ENCODE measurements at regions not wholly inside any gene's neighbourhood (a gene's known extent, or its start where the extent isn't known, plus 50 kb on each side); places are given as distances from the start of the nearest gene placed in this dataset.
A peak's percentile ranks its signal among the peaks of the same experiment; 100 is the strongest.

DNA sequence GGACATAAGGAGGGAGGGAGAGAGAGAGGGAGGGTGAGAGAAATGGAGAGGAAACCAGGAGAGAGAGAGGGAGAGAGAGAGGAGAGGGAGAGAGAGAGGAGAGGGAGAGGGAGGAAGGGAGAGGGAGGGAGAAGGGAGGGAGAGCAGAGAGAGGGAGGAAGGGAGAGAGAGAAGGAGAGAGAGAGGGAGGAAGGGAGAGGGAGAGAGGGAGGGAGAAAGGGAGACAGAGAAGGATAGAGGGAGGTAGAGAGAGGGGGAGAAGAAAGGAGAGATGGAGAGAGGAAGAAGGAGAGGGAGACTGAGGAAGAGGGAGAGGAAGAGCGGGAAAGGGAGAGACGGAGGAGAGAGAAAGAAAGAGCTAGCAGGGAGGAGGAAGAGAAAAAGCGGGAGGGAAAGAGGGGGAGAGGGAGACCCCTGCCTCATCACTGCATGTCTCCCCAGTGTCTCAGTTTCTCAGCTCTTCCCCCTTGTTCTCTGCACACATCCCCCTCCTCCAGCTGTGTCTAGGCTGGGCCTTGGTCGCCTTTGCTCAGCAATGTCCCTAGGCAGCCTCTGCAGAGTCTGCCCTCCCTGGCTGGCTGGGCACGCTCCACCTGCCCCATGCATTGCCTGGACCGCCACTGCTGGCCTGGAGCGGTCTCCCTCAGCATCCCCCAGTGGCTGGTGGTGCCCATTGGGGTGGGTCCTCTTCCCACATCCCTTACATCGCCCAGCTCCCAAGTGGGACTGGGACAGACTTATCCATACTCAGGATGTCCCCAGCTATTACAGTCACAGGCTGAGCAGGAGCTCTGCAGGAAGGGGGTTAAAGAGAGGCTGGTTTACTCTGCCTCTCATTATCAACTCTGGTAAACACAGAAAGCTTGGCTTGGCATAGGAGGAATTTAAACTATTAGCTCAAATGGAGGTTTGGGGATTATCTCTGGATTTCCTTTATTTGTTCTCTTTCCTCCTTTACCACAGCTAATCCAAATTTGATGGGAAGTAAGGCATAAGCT, 85.7 kb upstream of the APCDD1 start:
- TF ChIP-seq, protein P1, sequence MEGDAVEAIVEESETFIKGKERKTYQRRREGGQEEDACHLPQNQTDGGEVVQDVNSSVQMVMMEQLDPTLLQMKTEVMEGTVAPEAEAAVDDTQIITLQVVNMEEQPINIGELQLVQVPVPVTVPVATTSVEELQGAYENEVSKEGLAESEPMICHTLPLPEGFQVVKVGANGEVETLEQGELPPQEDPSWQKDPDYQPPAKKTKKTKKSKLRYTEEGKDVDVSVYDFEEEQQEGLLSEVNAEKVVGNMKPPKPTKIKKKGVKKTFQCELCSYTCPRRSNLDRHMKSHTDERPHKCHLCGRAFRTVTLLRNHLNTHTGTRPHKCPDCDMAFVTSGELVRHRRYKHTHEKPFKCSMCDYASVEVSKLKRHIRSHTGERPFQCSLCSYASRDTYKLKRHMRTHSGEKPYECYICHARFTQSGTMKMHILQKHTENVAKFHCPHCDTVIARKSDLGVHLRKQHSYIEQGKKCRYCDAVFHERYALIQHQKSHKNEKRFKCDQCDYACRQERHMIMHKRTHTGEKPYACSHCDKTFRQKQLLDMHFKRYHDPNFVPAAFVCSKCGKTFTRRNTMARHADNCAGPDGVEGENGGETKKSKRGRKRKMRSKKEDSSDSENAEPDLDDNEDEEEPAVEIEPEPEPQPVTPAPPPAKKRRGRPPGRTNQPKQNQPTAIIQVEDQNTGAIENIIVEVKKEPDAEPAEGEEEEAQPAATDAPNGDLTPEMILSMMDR (IDR thresholded peaks at IDR 0.05; ENCODE audit: insufficient read depth, low read length, severe bottlenecking) = no peak
- DNase-seq (ENCODE audit: low read depth) (no peak), FAIRE-seq (peak; percentile 66)
- Histone ChIP-seq H3K27me3 (ENCODE audit: control insufficient read depth, insufficient read depth, low read length) (no peaks in the 10 kb centered on the region), H3K4me3 (ENCODE audit: low read depth, low read length) (no peak overlapping the region), H3K36me3 (ENCODE audit: control insufficient read depth, insufficient read depth, low read length) (no peaks in the 10 kb centered on the region)

DNA sequence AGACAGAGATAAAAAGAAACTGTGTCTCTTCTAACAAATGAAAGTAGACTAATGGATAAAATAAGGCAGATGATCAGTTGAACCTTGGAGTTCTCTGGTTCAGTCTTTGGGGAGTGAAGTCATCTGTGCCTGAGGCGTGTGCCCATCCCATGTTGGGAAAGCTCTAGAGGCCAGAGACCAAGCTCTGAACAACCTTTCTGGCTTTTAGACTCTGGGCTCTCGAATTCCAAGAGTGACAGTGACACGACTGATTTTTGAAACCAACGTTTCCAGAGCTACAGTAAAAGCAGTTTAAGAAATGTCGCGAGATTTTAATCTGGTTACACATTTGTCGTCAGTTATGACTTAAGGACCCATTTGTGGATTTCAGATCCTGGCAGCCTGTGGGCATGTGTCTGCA, 83.7 kb upstream of the APCDD1 start:
- TF ChIP-seq, protein P1 (IDR thresholded peaks at IDR 0.05; ENCODE audit: insufficient read depth, low read length, severe bottlenecking) = no peak
- H3K36me3 ChIP-seq (ENCODE audit: control insufficient read depth, insufficient read depth, low read length) = no peaks in the 10 kb centered on the region
- no peak for DNase-seq (ENCODE audit: low read depth)
- no peak overlapping the region for H3K4me3 ChIP-seq (ENCODE audit: low read depth, low read length)
- H3K27me3 ChIP-seq (ENCODE audit: control insufficient read depth, insufficient read depth, low read length) = no peaks in the 10 kb centered on the region
- no peak for FAIRE-seq

DNA sequence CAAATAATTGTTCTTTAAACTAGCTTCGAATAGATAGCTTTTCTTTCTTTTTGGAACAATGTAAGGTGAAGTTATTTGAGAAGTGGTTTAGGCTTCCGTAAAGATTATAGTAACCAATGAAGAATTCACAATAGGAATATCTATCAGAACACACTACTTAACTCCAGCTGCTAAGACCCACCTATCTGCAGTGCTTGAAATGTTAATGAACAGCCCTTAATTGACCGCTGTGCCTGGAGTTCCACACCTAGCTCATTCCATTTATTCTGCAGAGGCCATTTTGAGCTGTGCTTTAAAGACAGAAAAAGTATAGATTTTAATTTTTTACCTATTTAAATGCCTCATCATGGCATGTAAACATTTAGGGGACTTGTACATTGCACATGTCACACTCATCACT, 83.3 kb upstream of the APCDD1 start:
- no peaks in the 10 kb centered on the region for H3K36me3 ChIP-seq (ENCODE audit: control insufficient read depth, insufficient read depth, low read length)
- H3K4me3 ChIP-seq (ENCODE audit: low read depth, low read length) = no peak overlapping the region
- DNase-seq (ENCODE audit: low read depth) = no peak
- TF ChIP-seq, protein P1 (IDR thresholded peaks at IDR 0.05; ENCODE audit: insufficient read depth, low read length, severe bottlenecking) = no peak
- no peaks in the 10 kb centered on the region for H3K27me3 ChIP-seq (ENCODE audit: control insufficient read depth, insufficient read depth, low read length)
- FAIRE-seq = no peak

DNA sequence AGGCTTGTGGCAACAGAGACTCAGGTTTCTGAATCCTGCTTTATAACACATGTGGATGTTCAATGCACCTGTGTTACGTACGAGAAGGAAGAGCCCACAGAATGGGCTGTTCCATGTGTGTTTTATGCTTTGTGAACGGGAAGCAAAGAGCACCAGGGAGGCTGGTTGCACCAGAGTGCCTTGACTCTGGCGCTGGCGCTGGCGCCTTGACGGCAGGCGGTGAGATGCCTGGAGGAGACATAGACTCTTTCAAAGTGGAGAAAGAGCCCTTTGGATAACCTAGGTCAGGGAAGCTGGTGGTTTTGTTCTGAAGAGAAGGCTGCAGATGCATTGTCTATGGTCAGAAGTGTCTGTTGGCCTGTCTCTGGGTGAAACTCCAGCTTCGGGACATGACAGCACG, 80.2 kb upstream of the APCDD1 start:
- Histone ChIP-seq H3K27me3 (ENCODE audit: control insufficient read depth, insufficient read depth, low read length) (no peaks in the 10 kb centered on the region), H3K36me3 (ENCODE audit: control insufficient read depth, insufficient read depth, low read length) (no peaks in the 10 kb centered on the region), H3K4me3 (ENCODE audit: low read depth, low read length) (no peak overlapping the region)
- TF ChIP-seq, protein P1 (IDR thresholded peaks at IDR 0.05; ENCODE audit: insufficient read depth, low read length, severe bottlenecking) = no peak
- FAIRE-seq (no peak), DNase-seq (ENCODE audit: low read depth) (no peak)

DNA sequence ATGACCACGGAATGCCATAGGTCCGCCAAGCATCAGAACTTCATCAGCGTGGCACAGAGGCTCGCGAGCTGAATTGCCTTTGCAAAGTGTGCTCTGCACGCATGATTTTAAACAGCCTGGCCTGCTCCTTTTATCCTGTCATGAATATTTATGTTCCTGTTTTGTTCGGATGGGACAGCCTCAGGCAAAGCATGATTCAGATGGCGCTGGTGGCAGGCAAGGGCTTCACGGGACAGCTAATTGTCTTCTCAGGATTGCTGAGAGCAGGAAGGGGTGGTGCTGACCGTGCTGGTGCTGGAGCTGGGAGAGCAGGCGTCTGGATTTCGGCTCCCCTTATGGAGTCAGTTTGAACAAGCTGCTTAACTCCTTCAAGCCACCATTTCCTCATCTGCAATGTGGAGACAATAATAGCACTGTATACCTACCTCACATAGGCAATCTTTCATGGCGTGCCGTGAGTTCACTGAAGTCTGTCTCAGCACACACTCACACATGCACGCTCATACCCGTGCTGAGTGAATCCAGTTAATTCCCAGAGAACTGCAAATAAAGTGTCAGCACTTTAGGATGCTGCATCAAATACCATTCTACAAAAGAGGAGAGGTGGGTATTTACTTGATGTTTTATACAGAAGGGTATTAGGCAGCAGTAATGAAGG, 79.7 kb upstream of the APCDD1 start:
- Histone ChIP-seq H3K36me3 (ENCODE audit: control insufficient read depth, insufficient read depth, low read length) (no peaks in the 10 kb centered on the region), H3K4me3 (ENCODE audit: low read depth, low read length) (no peak overlapping the region), H3K27me3 (ENCODE audit: control insufficient read depth, insufficient read depth, low read length) (no peaks in the 10 kb centered on the region)
- no peak for DNase-seq (ENCODE audit: low read depth)
- no peak for FAIRE-seq
- TF ChIP-seq, protein P1 (IDR thresholded peaks at IDR 0.05; ENCODE audit: insufficient read depth, low read length, severe bottlenecking) = no peak

Data from bronchial epithelial cell (primary cell).